Right lobe of liver (tissue), 6 donors: ENCODE measurements at regions not wholly inside any gene's neighbourhood (a gene's known extent, or its start where the extent isn't known, plus 50 kb on each side); places are given as distances from the start of the nearest gene placed in this dataset.

ENCODE experiments used
- ATAC-seq, 4 donors: fragments of 200-7000 bp; cut with Tn5 transposase; one replicate each; pipeline ENCODE4 v1.9.1; 2020; ENCODE audit warnings: mild to moderate bottlenecking in 4 of 4, moderate library complexity in 4 of 4
- DNase-seq, 3 donors: peaks; one replicate each; pipeline ENCODE4 v3.0.0-alpha.2; 2020
- H3K27ac ChIP-seq, 3 donors: fragments of 200-600 bp; one replicate each; pipeline ENCODE4 v1.8.0; 2022
- H3K27me3 ChIP-seq, 2 donors: fragments of 200-600 bp; one replicate each; pipeline ENCODE4 v1.8.0; 2022
- H3K36me3 ChIP-seq, 4 donors: fragments of 200-600 bp; sonication (generic) in 1 of 4; one replicate each; pipeline versions ENCODE4 v1.5.1 to v1.8.0; 2017 to 2022; ENCODE audit warnings: control low read depth in 1 of 4
- H3K4me1 ChIP-seq, 4 donors: fragments of 200-600 bp; sonication (generic) in 1 of 4; one replicate each; pipeline versions ENCODE4 v1.5.1 to v1.8.0; 2017 to 2022; ENCODE audit warnings: control low read depth in 1 of 4
- H3K4me3 ChIP-seq, 3 donors: fragments of 200-600 bp; one replicate each; pipeline ENCODE4 v1.8.0; 2022
- H3K9me3 ChIP-seq, 4 donors: fragments of 200-600 bp; sonication (generic) in 1 of 4; one replicate each; pipeline versions ENCODE4 v1.5.1 to v1.8.0; 2017 to 2022; ENCODE audit warnings: control low read depth in 1 of 4
- POLR2A ChIP-seq: fragments of 450-650 bp; IDR thresholded peaks from one replicate; pipeline ENCODE4 v1.6.1; 2017; ENCODE audit warnings: antibody characterized with exemption, mild to moderate bottlenecking
- WGBS: methylation state at CpG from one replicate; pipeline ENCODE4 v1.1.6; 2018; ENCODE audit warnings: low coverage, low lambda C conversion rate; ENCODE audit not compliant: insufficient coverage; ENCODE audit errors: missing lambda C conversion rate; 5-methylcytosine and 5-hydroxymethylcytosine counted together
- intact Hi-C, 2 donors: fragments of 100-400 bp; cut with DNase I; formaldehyde crosslinking; loops; one replicate each; pipeline versions ENCODE4 v1.11.2 to v1.14.1; 2022
- TF ChIP-seq, protein P1 (sequence below), 4 donors: fragments of 200-600 bp in 3 of 4; fragments of 450-650 bp in 1 of 4; IDR thresholded peaks; one replicate each; pipeline versions ENCODE4 v1.5.1 to v1.8.0; 2016 to 2022; ENCODE audit warnings: antibody characterized with exemption in 4 of 4, mild to moderate bottlenecking in 2 of 4
- donor health status: DM: no; HTN: yes; CAD: no.
- donor health status: DM: no; HTN: no; CAD: no.
- donor health status: DM: no; HTN: no; CAD: no.
- donor health status: DM: no; HTN: yes; CAD: no.
- donor health status: DM: no; HTN: yes; CAD: no.

GRCh38 chr4:176981551-176981950 is 188.8 kb upstream of the VEGFC start:
- Histone ChIP-seq H3K4me1 (no peaks in the 10 kb centered on the region), H3K4me3 (no peak overlapping the region), H3K36me3 (no peaks in the 10 kb centered on the region), H3K27me3 (no peaks in the 10 kb centered on the region), H3K27ac (no peak overlapping the region), H3K9me3 (no peaks in the 10 kb centered on the region)
- intact Hi-C loops, result no loop called here
- WGBS, result 35% methylated on average over 2 of the region's 2 CpGs
- TF ChIP-seq POLR2A, result no peak
- TF ChIP-seq, protein P1, sequence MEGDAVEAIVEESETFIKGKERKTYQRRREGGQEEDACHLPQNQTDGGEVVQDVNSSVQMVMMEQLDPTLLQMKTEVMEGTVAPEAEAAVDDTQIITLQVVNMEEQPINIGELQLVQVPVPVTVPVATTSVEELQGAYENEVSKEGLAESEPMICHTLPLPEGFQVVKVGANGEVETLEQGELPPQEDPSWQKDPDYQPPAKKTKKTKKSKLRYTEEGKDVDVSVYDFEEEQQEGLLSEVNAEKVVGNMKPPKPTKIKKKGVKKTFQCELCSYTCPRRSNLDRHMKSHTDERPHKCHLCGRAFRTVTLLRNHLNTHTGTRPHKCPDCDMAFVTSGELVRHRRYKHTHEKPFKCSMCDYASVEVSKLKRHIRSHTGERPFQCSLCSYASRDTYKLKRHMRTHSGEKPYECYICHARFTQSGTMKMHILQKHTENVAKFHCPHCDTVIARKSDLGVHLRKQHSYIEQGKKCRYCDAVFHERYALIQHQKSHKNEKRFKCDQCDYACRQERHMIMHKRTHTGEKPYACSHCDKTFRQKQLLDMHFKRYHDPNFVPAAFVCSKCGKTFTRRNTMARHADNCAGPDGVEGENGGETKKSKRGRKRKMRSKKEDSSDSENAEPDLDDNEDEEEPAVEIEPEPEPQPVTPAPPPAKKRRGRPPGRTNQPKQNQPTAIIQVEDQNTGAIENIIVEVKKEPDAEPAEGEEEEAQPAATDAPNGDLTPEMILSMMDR (IDR thresholded peaks at IDR 0.05), result no peak
- no peak for DNase-seq
- ATAC-seq, result peak in 3 of 4 donors; percentile 40 to 70 (median 51)

DNA sequence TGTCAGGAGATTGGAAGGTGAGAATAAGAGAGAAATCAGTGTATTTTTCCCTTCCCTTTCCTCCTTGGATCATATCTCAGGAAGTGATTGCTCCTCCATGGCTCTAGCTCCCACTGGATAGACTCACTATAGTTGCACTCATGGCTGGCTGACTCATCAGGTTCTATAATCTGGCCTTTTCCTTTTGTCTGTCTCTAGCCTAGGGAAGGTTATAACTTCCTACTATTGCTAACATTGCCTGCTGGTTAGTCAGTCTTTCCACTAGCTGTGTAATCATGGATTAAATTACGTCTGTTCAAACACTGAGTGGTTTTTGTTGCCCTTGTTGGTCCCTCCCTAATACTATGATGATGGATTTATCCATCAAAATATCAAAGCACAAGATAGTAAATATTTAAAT is 195.5 kb upstream of the VEGFC start:
- H3K27ac ChIP-seq, result no peak overlapping the region
- no peaks in the 10 kb centered on the region for H3K9me3 ChIP-seq
- no peaks in the 10 kb centered on the region for H3K36me3 ChIP-seq
- H3K4me1 ChIP-seq, result no peaks in the 10 kb centered on the region
- no peaks in the 10 kb centered on the region for H3K27me3 ChIP-seq
- intact Hi-C loops, result no loop called here
- ATAC-seq (peak in 1 of 4 donors; percentile 24), DNase-seq (no peak)
- no peak overlapping the region for H3K4me3 ChIP-seq
- no peak for TF ChIP-seq POLR2A
- TF ChIP-seq, protein P1 (IDR thresholded peaks at IDR 0.05), result no peak
- 17% methylated on average over 1 of the region's 1 CpG for WGBS

- Histone ChIP-seq H3K4me1 (no peaks in the 10 kb centered on the region), H3K4me3 (no peak overlapping the region), H3K36me3 (no peaks in the 10 kb centered on the region), H3K27me3 (no peaks in the 10 kb centered on the region), H3K9me3 (no peaks in the 10 kb centered on the region), H3K27ac (no peak overlapping the region)
- ATAC-seq, result no peak
- intact Hi-C loops, result no loop called here
- DNase-seq, result no peak
- WGBS, result 36% methylated on average over 1 of the region's 1 CpG
- TF ChIP-seq POLR2A, result no peak
- TF ChIP-seq, protein P1 (IDR thresholded peaks at IDR 0.05), result no peak
These were observed 196.5 kb upstream of the VEGFC start for GRCh38 chr4:176989186-176989585.

GRCh38 chr4:176999935-177000543 is 207.3 kb upstream of the VEGFC start:
- 67% methylated on average over 2 of the region's 2 CpGs for WGBS
- ATAC-seq, result no peak
- no peak for TF ChIP-seq POLR2A
- TF ChIP-seq, protein P1 (IDR thresholded peaks at IDR 0.05), result no peak

More at GRCh38 chr4:176999935-177000543, 207.3 kb upstream of the VEGFC start:
- Histone ChIP-seq H3K9me3 (peaks cover 0 to 5% (median 0%) of the 10 kb centered on the region in 4 donors), H3K4me1 (no peaks in the 10 kb centered on the region), H3K4me3 (no peak overlapping the region), H3K36me3 (no peaks in the 10 kb centered on the region), H3K27ac (no peak overlapping the region), H3K27me3 (no peaks in the 10 kb centered on the region)
- DNase-seq, result no peak
- intact Hi-C loops, result no loop called here
